IMR-90 (cell line): ENCODE measurements at regions not wholly inside any gene's neighbourhood (a gene's known extent, or its start where the extent isn't known, plus 50 kb on each side); places are given as distances from the start of the nearest gene placed in this dataset.

Source experiments
- ATAC-seq: fragments of 200-7000 bp; cut with Tn5 transposase; 2 replicates; pipeline ENCODE4 v1.9.1; 2020; ENCODE audit warnings: low read depth, mild to moderate bottlenecking, moderate library complexity
- BruUV-seq: library from RNA; stranded (reverse); fragments of 400-500 nt; replicated peaks from 2 replicates; lab custom pipeline; 2021; lab: Mats Ljungman, UMichigan
- CTCF ChIA-PET: fragments of 300-600 bp; formaldehyde crosslinking; extraction: SDS; loops from one replicate; lab custom pipeline; 2021; ENCODE audit warnings: antibody characterized with exemption; lab: Yijun Ruan, JAX
- POLR2A ChIA-PET: fragments of 300-600 bp; sonication (Branson Sonifier 250); formaldehyde crosslinking; loops from one replicate; lab custom pipeline; 2022; ENCODE audit warnings: antibody characterized with exemption; ENCODE audit not compliant: unreplicated experiment; lab: Charles Lee
- DNase-seq: peaks from one replicate; pipeline ENCODE4 v3.0.0; 2013
- H2AFZ ChIP-seq: replicated peaks from 2 replicates; pipeline ENCODE3; 2013; ENCODE audit warnings: low read length, mild to moderate bottlenecking; ENCODE audit not compliant: poor library complexity
- H2AK5ac ChIP-seq: 2 replicates; pipeline ENCODE4 v1.6.1; 2013; ENCODE audit warnings: low read depth, low read length, inconsistent platforms
- H2AK9ac ChIP-seq: replicated peaks from 2 replicates; pipeline ENCODE3; 2013; ENCODE audit warnings: mild to moderate bottlenecking, low read depth, low read length, moderate library complexity; ENCODE audit not compliant: poor library complexity
- H2BK120ac ChIP-seq: 2 replicates; pipeline ENCODE4 v1.6.1; 2013; ENCODE audit warnings: low read depth, low read length, inconsistent platforms
- H2BK15ac ChIP-seq: 3 replicates; pipeline ENCODE4 v1.6.1; 2013; ENCODE audit warnings: low read depth, low read length, inconsistent platforms
- H2BK20ac ChIP-seq: 2 replicates; pipeline ENCODE4 v1.6.1; 2013; ENCODE audit warnings: low read depth, mild to moderate bottlenecking, inconsistent platforms, low read length, moderate library complexity
- H2BK5ac ChIP-seq: 2 replicates; pipeline ENCODE4 v1.6.1; 2013; ENCODE audit warnings: mild to moderate bottlenecking, low read depth, low read length, inconsistent platforms; ENCODE audit not compliant: poor library complexity, severe bottlenecking
- H3K14ac ChIP-seq: replicated peaks from 2 replicates; pipeline ENCODE4 v1.6.1; 2013; ENCODE audit warnings: low read depth, low read length, inconsistent platforms
- H3K18ac ChIP-seq: 2 replicates; pipeline ENCODE4 v1.6.1; 2013; ENCODE audit warnings: low read depth, low read length, control low read depth
- H3K23ac ChIP-seq: 2 replicates; pipeline ENCODE4 v1.6.1; 2013; ENCODE audit warnings: low read depth, low read length, inconsistent platforms
- H3K27ac ChIP-seq: 2 replicates; pipeline ENCODE4 v1.5.1; 2013; ENCODE audit warnings: mild to moderate bottlenecking, control low read depth, low read length; ENCODE audit not compliant: insufficient read depth
- H3K27me3 ChIP-seq: 2 replicates; pipeline ENCODE4 v1.6.1; 2013; ENCODE audit warnings: low read length; ENCODE audit not compliant: control insufficient read depth, insufficient read depth
- H3K36me3 ChIP-seq: 2 replicates; pipeline ENCODE4 v1.6.1; 2013; ENCODE audit warnings: low read length, mixed read lengths; ENCODE audit not compliant: control insufficient read depth, insufficient read depth
- H3K4ac ChIP-seq: 2 replicates; pipeline ENCODE4 v1.6.1; 2013; ENCODE audit warnings: low read depth, low read length, inconsistent platforms
- H3K4me1 ChIP-seq: 2 replicates; pipeline ENCODE4 v1.6.1; 2013; ENCODE audit warnings: low read length, mixed read lengths; ENCODE audit not compliant: control insufficient read depth, insufficient read depth
- H3K4me2 ChIP-seq: 2 replicates; pipeline ENCODE4 v1.6.1; 2013; ENCODE audit warnings: low read depth, mild to moderate bottlenecking, control low read depth, low read length, moderate library complexity
- H3K4me3 ChIP-seq: 2 replicates; pipeline ENCODE4 v1.5.1; 2013; ENCODE audit warnings: low read depth, mild to moderate bottlenecking, control low read depth, low read length, moderate library complexity; ENCODE audit not compliant: insufficient read depth
- H3K56ac ChIP-seq: 2 replicates; pipeline ENCODE4 v1.6.1; 2013; ENCODE audit warnings: low read length, inconsistent platforms; ENCODE audit not compliant: insufficient read depth; ENCODE audit errors: extremely low read depth
- H3K79me1 ChIP-seq, 2 experiments: 2 replicates each; pipeline ENCODE4 v1.6.1; 2013; ENCODE audit warnings: low read length in 2 of 2, inconsistent platforms in 1 of 2, low read depth in 1 of 2
- H3K9ac ChIP-seq: 2 replicates; pipeline ENCODE4 v1.6.1; 2013; ENCODE audit warnings: low read depth, low read length, control low read depth
- H3K9me1 ChIP-seq: 2 replicates; pipeline ENCODE4 v1.6.1; 2013; ENCODE audit warnings: low read length, inconsistent platforms; ENCODE audit not compliant: insufficient read depth
- H3K9me3 ChIP-seq: 2 replicates; pipeline ENCODE4 v1.6.1; 2013; ENCODE audit warnings: low read length; ENCODE audit not compliant: control insufficient read depth, insufficient read depth
- H4K20me1 ChIP-seq: 2 replicates; pipeline ENCODE4 v1.6.1; 2013; ENCODE audit warnings: low read length, inconsistent platforms; ENCODE audit not compliant: insufficient read depth
- H4K5ac ChIP-seq: 2 replicates; pipeline ENCODE4 v1.6.1; 2013; ENCODE audit warnings: mild to moderate bottlenecking, low read depth, low read length, control low read depth
- H4K8ac ChIP-seq, 2 experiments: 2 replicates each; pipeline ENCODE4 v1.6.1; 2013; ENCODE audit warnings: low read depth in 2 of 2, low read length in 2 of 2, control low read depth in 1 of 2, inconsistent platforms in 1 of 2
- H4K91ac ChIP-seq: 2 replicates; pipeline ENCODE4 v1.6.1; 2013; ENCODE audit warnings: low read depth, low read length, inconsistent platforms; ENCODE audit not compliant: insufficient read depth
- RFX5 ChIP-seq: IDR thresholded peaks from 2 replicates; pipeline ENCODE4 v1.8.0; 2012; ENCODE audit warnings: low read depth, mild to moderate bottlenecking, low read length, moderate library complexity
- WGBS, 2 experiments: methylation state at CpG; one replicate each; pipeline versions ENCODE4 v1.1.5 to v1.1.7; 2013; ENCODE audit warnings: missing lambda C conversion rate in 2 of 2; ENCODE audit not compliant: insufficient read length in 1 of 2; ENCODE audit errors: extremely low coverage in 2 of 2; 5-methylcytosine and 5-hydroxymethylcytosine counted together
- dilution Hi-C: fragments of 300-500 bp; cut with HindIII; formaldehyde crosslinking; loops from one replicate; pipeline ENCODE4 v1.14.3; 2018; ENCODE audit warnings: low sequenced_read_pairs; ENCODE audit not compliant: unreplicated experiment
- in situ Hi-C: fragments of 300-500 bp; cut with MboI; formaldehyde crosslinking; loops from 3 replicates; pipeline ENCODE4 v1.14.3; 2019; ENCODE audit warnings: low sequenced_read_pairs, inconsistent platforms, mixed read lengths
- intact Hi-C: fragments of 100-400 bp; cut with micrococcal nuclease; formaldehyde crosslinking; loops from 2 replicates; pipeline ENCODE4 v1.10.0; 2022

DNA sequence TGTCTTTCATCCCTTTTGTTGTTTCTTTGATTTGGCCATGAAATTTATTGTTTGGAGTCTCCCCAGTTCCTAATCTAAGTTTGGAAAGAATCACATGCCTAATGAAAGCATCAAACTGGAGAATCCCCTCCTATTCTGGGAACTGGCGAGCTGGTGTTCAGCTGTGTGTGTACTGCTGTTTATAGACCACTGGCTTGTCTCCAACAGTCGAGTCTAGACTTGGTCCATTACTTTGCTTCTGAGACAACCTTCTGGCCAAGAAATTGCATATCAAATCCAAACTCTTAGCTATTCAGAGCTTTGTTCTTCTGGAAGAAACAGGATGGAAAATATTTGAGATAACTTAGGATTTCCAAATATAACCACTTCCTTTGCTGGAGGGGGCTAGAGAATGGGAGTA is 111.5 kb upstream of the THSD7B start:
- BruUV-seq: no TSS peak
- no CpG with 5 or more reads among the region's 2 CpGs for WGBS, 2 experiments
- POLR2A ChIA-PET: no interaction called here

More for the DNA sequence above, 111.5 kb upstream of the THSD7B start:
- Histone ChIP-seq H3K36me3 (no peaks in the 10 kb centered on the region), H4K20me1 (no peaks in the 10 kb centered on the region), H3K9ac (no peak overlapping the region), H2AFZ (no peak overlapping the region), H3K4me2 (no peak overlapping the region), H2AK5ac (no peak overlapping the region), H3K56ac (no peak overlapping the region), H3K27ac (no peak overlapping the region), H3K14ac (no peak overlapping the region), H2AK9ac (no peak overlapping the region), H3K23ac (no peak overlapping the region), H3K4me3 (no peak overlapping the region), H4K5ac (no peak overlapping the region), H3K4me1 (no peaks in the 10 kb centered on the region), H4K8ac (no peak overlapping the region), H2BK20ac (no peak overlapping the region), H4K91ac (no peak overlapping the region), H3K9me1 (no peaks in the 10 kb centered on the region), H3K18ac (no peak overlapping the region), H3K79me1 (no peaks in the 10 kb centered on the region), H2BK15ac (no peak overlapping the region), H3K4ac (no peak overlapping the region), H2BK5ac (no peak overlapping the region), H3K27me3 (no peaks in the 10 kb centered on the region), H3K9me3 (peaks cover 6% of the 10 kb centered on the region; the same call in 1 of the 2 replicates), H2BK120ac (no peak overlapping the region)
- DNase-seq (no peak), ATAC-seq (no peak)
- dilution Hi-C loops (no loop called here), in situ Hi-C loops (no loop called here), intact Hi-C loops (no loop called here)
- no peak for TF ChIP-seq RFX5
- CTCF ChIA-PET: no interaction called here
